ENCODE measurements at regions not wholly inside any gene's neighbourhood (a gene's known extent, or its start where the extent isn't known, plus 50 kb on each side); places are given as distances from the start of the nearest gene placed in this dataset.

- intact Hi-C loops (cut with micrococcal nuclease; ENCODE audit: unreplicated experiment): no loop called here
- Histone ChIP-seq H2AFZ (ENCODE audit: low read length) (no peak overlapping the region), H3K4me1 (ENCODE audit: insufficient read depth, low read length, poor library complexity, severe bottlenecking) (no peaks in the 10 kb centered on the region), H3K27ac (ENCODE audit: low read depth, low read length, poor library complexity, severe bottlenecking) (no peak overlapping the region), H3K4me2 (ENCODE audit: low read length) (no peak overlapping the region), H3K79me2 (ENCODE audit: insufficient read depth, low read depth, low read length) (no peaks in the 10 kb centered on the region), H3K4me3 (ENCODE audit: low read depth, low read length, poor library complexity, severe bottlenecking) (no peak overlapping the region), H3K9me3 (ENCODE audit: low read length) (no peaks in the 10 kb centered on the region), H3K36me3 (ENCODE audit: insufficient read depth, low read length) (no peaks in the 10 kb centered on the region), H4K20me1 (ENCODE audit: insufficient read depth, low read length) (no peaks in the 10 kb centered on the region), H3K9me2 (ENCODE audit: insufficient read depth, low read length) (no peaks in the 10 kb centered on the region)
- DNase-seq (ENCODE audit: low spot score): no peak
- CTCF ChIA-PET (ENCODE audit: unreplicated experiment): no interaction called here
- no TSS peak for BruUV-seq (replicated peaks)
- POLR2A ChIA-PET: no interaction called here
- TF ChIP-seq EZH2phosphoT487 (IDR thresholded peaks at IDR 0.05; ENCODE audit: borderline replicate concordance, low read depth, low read length): no peak
Observed at GRCh38 chr18:38420611-38421010, 855.0 kb upstream of the CELF4 start.

- no peak overlapping the region for H3K4me3 ChIP-seq (ENCODE audit: low read depth, low read length, poor library complexity, severe bottlenecking)
- no peaks in the 10 kb centered on the region for H3K9me3 ChIP-seq (ENCODE audit: low read length)
- no peaks in the 10 kb centered on the region for H3K79me2 ChIP-seq (ENCODE audit: insufficient read depth, low read depth, low read length)
- no peak overlapping the region for H3K27ac ChIP-seq (ENCODE audit: low read depth, low read length, poor library complexity, severe bottlenecking)
- no peak for DNase-seq (ENCODE audit: low spot score)
- ChIA-PET POLR2A (no interaction called here), CTCF (ENCODE audit: unreplicated experiment) (no interaction called here)
- H3K4me1 ChIP-seq (ENCODE audit: insufficient read depth, low read length, poor library complexity, severe bottlenecking): no peaks in the 10 kb centered on the region
- H4K20me1 ChIP-seq (ENCODE audit: insufficient read depth, low read length): no peaks in the 10 kb centered on the region
- no peaks in the 10 kb centered on the region for H3K36me3 ChIP-seq (ENCODE audit: insufficient read depth, low read length)
- no TSS peak for BruUV-seq (replicated peaks)
- TF ChIP-seq, protein P1, sequence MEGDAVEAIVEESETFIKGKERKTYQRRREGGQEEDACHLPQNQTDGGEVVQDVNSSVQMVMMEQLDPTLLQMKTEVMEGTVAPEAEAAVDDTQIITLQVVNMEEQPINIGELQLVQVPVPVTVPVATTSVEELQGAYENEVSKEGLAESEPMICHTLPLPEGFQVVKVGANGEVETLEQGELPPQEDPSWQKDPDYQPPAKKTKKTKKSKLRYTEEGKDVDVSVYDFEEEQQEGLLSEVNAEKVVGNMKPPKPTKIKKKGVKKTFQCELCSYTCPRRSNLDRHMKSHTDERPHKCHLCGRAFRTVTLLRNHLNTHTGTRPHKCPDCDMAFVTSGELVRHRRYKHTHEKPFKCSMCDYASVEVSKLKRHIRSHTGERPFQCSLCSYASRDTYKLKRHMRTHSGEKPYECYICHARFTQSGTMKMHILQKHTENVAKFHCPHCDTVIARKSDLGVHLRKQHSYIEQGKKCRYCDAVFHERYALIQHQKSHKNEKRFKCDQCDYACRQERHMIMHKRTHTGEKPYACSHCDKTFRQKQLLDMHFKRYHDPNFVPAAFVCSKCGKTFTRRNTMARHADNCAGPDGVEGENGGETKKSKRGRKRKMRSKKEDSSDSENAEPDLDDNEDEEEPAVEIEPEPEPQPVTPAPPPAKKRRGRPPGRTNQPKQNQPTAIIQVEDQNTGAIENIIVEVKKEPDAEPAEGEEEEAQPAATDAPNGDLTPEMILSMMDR (conservative IDR thresholded peaks at IDR 0.05; ENCODE audit: low read length): no peak
- no peak for TF ChIP-seq EZH2phosphoT487 (IDR thresholded peaks at IDR 0.05; ENCODE audit: borderline replicate concordance, low read depth, low read length)
- H2AFZ ChIP-seq (ENCODE audit: low read length): no peak overlapping the region
- no peak overlapping the region for H3K4me2 ChIP-seq (ENCODE audit: low read length)
- intact Hi-C loops (cut with micrococcal nuclease; ENCODE audit: unreplicated experiment): no loop called here
- H3K9me2 ChIP-seq (ENCODE audit: insufficient read depth, low read length): no peaks in the 10 kb centered on the region
Observed at GRCh38 chr18:38415811-38416210, 850.2 kb upstream of the CELF4 start.

DNA sequence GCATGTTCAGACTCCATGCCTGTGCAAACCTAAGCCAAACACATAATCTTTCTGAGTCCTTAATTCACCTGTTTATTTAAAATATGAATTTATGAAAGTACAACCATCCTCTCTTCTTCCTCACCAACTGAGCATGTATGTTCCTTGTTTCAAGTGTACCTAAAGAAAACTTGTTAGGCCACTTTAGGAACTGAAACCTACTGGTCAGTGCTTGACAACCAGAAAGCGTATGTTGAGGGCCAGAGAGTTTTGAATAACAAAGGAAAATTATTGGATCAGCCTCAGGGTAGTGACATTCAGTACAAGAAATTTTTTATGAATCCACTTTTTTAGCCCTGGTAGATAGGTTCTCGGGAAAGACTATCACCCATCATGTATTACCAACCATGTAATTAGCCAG, 847.6 kb upstream of the CELF4 start:
- no peaks in the 10 kb centered on the region for H3K4me1 ChIP-seq (ENCODE audit: insufficient read depth, low read length, poor library complexity, severe bottlenecking)
- H3K27ac ChIP-seq (ENCODE audit: low read depth, low read length, poor library complexity, severe bottlenecking): no peak overlapping the region
- H4K20me1 ChIP-seq (ENCODE audit: insufficient read depth, low read length): no peaks in the 10 kb centered on the region
- intact Hi-C loops (cut with micrococcal nuclease; ENCODE audit: unreplicated experiment): no loop called here
- BruUV-seq (replicated peaks): no TSS peak
- H3K36me3 ChIP-seq (ENCODE audit: insufficient read depth, low read length): no peaks in the 10 kb centered on the region
- H3K9me2 ChIP-seq (ENCODE audit: insufficient read depth, low read length): no peaks in the 10 kb centered on the region
- ChIA-PET POLR2A (no interaction called here), CTCF (ENCODE audit: unreplicated experiment) (no interaction called here)
- no peak for TF ChIP-seq EZH2phosphoT487 (IDR thresholded peaks at IDR 0.05; ENCODE audit: borderline replicate concordance, low read depth, low read length)
- TF ChIP-seq, protein P1 (conservative IDR thresholded peaks at IDR 0.05; ENCODE audit: low read length): no peak
- no peak overlapping the region for H2AFZ ChIP-seq (ENCODE audit: low read length)
- H3K4me3 ChIP-seq (ENCODE audit: low read depth, low read length, poor library complexity, severe bottlenecking): no peak overlapping the region
- no peak for DNase-seq (ENCODE audit: low spot score)
- no peak overlapping the region for H3K4me2 ChIP-seq (ENCODE audit: low read length)
- no peaks in the 10 kb centered on the region for H3K9me3 ChIP-seq (ENCODE audit: low read length)
- H3K79me2 ChIP-seq (ENCODE audit: insufficient read depth, low read depth, low read length): no peaks in the 10 kb centered on the region
